Smooth muscle cell (in vitro differentiated cells): ENCODE measurements at regions not wholly inside any gene's neighbourhood (a gene's known extent, or its start where the extent isn't known, plus 50 kb on each side); places are given as distances from the start of the nearest gene placed in this dataset.
A peak's percentile ranks its signal among the peaks of the same experiment; 100 is the strongest.
"Not testable (repeated sequence)": the region's sequence is repeated elsewhere in the genome, so short reads cannot be mapped to it uniquely, and the experiment has no call there.

Experiments used
- DNase-seq: peaks from one replicate; lab custom pipeline; 2025; ENCODE audit not compliant: unreplicated experiment; lab: John Stamatoyannopoulos, UW
- H2AFZ ChIP-seq: fragments of 200-600 bp; sonication (generic); 2 replicates; pipeline ENCODE4 v1.6.0; 2016; ENCODE audit warnings: antibody characterized with exemption, low read depth, mild to moderate bottlenecking
- H3F3A ChIP-seq: fragments of 200-600 bp; sonication (generic); 2 replicates; pipeline ENCODE4 v1.6.0; 2017; ENCODE audit warnings: antibody characterized with exemption, low read depth
- H3K27ac ChIP-seq: fragments of 200-600 bp; sonication (generic); 2 replicates; pipeline ENCODE4 v1.5.1; 2016; ENCODE audit warnings: low read depth, mild to moderate bottlenecking
- H3K27me3 ChIP-seq: fragments of 200-600 bp; sonication (generic); 2 replicates; pipeline ENCODE4 v1.6.1; 2016; ENCODE audit warnings: low read depth, mild to moderate bottlenecking
- H3K36me3 ChIP-seq: fragments of 200-600 bp; sonication (generic); 2 replicates; pipeline ENCODE4 v1.5.1; 2016; ENCODE audit warnings: low read depth
- H3K4me1 ChIP-seq: fragments of 200-600 bp; sonication (generic); 2 replicates; pipeline ENCODE4 v1.5.1; 2016; ENCODE audit warnings: low read depth
- H3K4me2 ChIP-seq: fragments of 200-600 bp; sonication (generic); 2 replicates; pipeline ENCODE4 v1.6.0; 2016; ENCODE audit warnings: mild to moderate bottlenecking
- H3K4me3 ChIP-seq: fragments of 200-600 bp; sonication (generic); 2 replicates; pipeline ENCODE4 v1.5.1; 2016; ENCODE audit warnings: mild to moderate bottlenecking
- H3K79me2 ChIP-seq: fragments of 200-600 bp; sonication (generic); 2 replicates; pipeline ENCODE4 v1.6.0; 2016; ENCODE audit warnings: low read depth, mild to moderate bottlenecking
- H3K9ac ChIP-seq: fragments of 200-600 bp; sonication (generic); 2 replicates; pipeline ENCODE4 v1.6.0; 2016; ENCODE audit warnings: low read depth
- H3K9me3 ChIP-seq: fragments of 200-600 bp; sonication (generic); replicated peaks from 2 replicates; pipeline ENCODE4 v1.5.1; 2016; ENCODE audit warnings: low read depth
- H4K20me1 ChIP-seq: fragments of 200-600 bp; sonication (generic); 2 replicates; pipeline ENCODE4 v1.6.0; 2016; ENCODE audit warnings: low read depth
- whole genome bisulfite sequencing: methylation state at CpG from one replicate; pipeline ENCODE4 v1.1.7; 2016; ENCODE audit warnings: low lambda C conversion rate; 5-methylcytosine and 5-hydroxymethylcytosine counted together
- TF ChIP-seq, protein P1 (sequence below): fragments of 200-600 bp; sonication (generic); IDR thresholded peaks from 2 replicates; pipeline ENCODE4 v1.5.1; 2017; ENCODE audit warnings: borderline replicate concordance, mild to moderate bottlenecking, antibody characterized with exemption; ENCODE audit not compliant: insufficient read depth, poor library complexity, severe bottlenecking

DNA sequence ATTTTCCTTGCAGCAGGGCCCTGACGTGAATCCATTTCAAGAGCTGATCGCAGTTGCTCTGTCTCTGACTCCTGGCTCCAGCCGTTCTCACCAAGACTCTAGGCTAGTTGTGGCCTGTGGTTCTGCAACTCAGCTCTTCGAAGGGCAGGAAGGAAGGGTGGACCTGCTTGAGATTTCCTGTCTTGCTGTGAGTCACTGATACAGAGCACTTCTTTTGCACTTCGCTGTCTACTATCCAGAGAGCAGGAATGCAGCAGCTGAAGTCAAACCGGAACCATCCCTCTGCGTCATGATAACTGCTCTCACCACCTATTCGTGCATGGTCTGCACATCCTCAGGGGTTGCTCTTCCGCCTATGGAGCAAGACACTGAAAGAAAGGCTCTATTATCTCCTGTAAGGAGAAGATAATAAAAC is 59.7 kb downstream of the RAP2B start:
- H3K36me3 ChIP-seq = no peaks in the 10 kb centered on the region
- peak overlapping the region; percentile 24 for H3K9ac ChIP-seq
- no peak overlapping the region for H3K4me3 ChIP-seq
- no peaks in the 10 kb centered on the region for H3K9me3 ChIP-seq
- peak; percentile 14 for DNase-seq
- peak overlapping the region; percentile 88 for H3K27ac ChIP-seq
- H2AFZ ChIP-seq = no peak overlapping the region
- TF ChIP-seq, protein P1, sequence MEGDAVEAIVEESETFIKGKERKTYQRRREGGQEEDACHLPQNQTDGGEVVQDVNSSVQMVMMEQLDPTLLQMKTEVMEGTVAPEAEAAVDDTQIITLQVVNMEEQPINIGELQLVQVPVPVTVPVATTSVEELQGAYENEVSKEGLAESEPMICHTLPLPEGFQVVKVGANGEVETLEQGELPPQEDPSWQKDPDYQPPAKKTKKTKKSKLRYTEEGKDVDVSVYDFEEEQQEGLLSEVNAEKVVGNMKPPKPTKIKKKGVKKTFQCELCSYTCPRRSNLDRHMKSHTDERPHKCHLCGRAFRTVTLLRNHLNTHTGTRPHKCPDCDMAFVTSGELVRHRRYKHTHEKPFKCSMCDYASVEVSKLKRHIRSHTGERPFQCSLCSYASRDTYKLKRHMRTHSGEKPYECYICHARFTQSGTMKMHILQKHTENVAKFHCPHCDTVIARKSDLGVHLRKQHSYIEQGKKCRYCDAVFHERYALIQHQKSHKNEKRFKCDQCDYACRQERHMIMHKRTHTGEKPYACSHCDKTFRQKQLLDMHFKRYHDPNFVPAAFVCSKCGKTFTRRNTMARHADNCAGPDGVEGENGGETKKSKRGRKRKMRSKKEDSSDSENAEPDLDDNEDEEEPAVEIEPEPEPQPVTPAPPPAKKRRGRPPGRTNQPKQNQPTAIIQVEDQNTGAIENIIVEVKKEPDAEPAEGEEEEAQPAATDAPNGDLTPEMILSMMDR = no peak
- under 1% methylated on average over 9 of the region's 9 CpGs for WGBS
- no peaks in the 10 kb centered on the region for H4K20me1 ChIP-seq
- peaks cover 5% of the 10 kb centered on the region for H3K4me1 ChIP-seq
- H3F3A ChIP-seq = peaks cover 10% of the 10 kb centered on the region
- H3K4me2 ChIP-seq = peak overlapping the region; percentile 47
- no peaks in the 10 kb centered on the region for H3K79me2 ChIP-seq
- H3K27me3 ChIP-seq = no peaks in the 10 kb centered on the region

DNA sequence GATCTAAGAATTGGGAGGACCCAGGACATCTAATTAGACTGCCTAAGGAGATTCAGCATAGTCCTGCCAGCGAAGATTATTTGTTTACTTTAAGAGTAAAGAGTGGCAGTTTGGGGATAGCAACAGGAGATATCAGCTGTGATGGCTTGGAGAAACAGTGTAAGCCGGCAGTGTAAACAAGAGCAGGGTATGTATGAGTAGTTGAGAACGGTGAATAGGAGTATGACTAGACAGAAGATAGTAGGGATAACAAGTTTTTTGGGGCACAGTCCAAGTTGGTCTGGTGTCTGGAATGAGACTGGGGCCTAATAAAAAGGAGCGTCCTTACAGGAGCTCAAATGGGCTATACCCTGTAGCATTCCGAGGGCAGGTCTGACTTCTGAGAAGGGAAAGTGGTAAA is 64.9 kb downstream of the RAP2B start:
- H3K27ac ChIP-seq = peak overlapping the region; percentile 94
- not testable (repeated sequence) for H3K79me2 ChIP-seq, DNase-seq, H4K20me1 ChIP-seq, H3K36me3 ChIP-seq, H3K4me1 ChIP-seq, H3K4me3 ChIP-seq, H3K9me3 ChIP-seq, H3K27me3 ChIP-seq
- 42% methylated on average over 5 of the region's 5 CpGs for WGBS
- H3K4me2 ChIP-seq = peak overlapping the region; percentile 54
- peak overlapping the region; percentile 68 for H3K9ac ChIP-seq
- H3F3A ChIP-seq = peaks cover 14% of the 10 kb centered on the region
- peak overlapping the region; percentile 69 for H2AFZ ChIP-seq

DNA sequence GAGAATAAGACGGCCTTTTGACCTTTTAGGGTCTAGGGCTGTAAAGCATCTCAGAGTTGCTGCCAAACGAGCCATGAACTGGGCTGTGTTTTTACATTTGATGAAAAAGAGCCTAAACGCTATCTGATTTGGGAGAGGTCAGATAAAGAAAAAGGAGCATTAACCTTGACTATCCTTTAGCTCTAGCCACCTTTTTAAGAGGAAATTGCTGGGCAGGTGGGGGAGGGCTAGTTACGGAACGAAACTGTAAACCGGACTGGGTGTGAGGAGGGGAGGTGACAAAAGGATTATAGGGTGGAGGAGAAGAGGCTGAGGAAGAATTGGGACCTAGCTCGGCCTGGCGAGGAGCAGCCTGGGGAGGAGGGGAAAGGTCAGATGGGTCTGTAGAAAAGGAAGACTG is 68.4 kb downstream of the RAP2B start:
- H3F3A ChIP-seq = peaks cover 22% of the 10 kb centered on the region
- not testable (repeated sequence) for H3K9me3 ChIP-seq, DNase-seq, H3K4me3 ChIP-seq, H3K36me3 ChIP-seq, H4K20me1 ChIP-seq, H3K79me2 ChIP-seq, H2AFZ ChIP-seq, H3K27me3 ChIP-seq, H3K27ac ChIP-seq, H3K4me2 ChIP-seq, H3K9ac ChIP-seq
- WGBS = 67% methylated on average over 8 of the region's 8 CpGs
- H3K4me1 ChIP-seq = peaks cover 11% of the 10 kb centered on the region

DNA sequence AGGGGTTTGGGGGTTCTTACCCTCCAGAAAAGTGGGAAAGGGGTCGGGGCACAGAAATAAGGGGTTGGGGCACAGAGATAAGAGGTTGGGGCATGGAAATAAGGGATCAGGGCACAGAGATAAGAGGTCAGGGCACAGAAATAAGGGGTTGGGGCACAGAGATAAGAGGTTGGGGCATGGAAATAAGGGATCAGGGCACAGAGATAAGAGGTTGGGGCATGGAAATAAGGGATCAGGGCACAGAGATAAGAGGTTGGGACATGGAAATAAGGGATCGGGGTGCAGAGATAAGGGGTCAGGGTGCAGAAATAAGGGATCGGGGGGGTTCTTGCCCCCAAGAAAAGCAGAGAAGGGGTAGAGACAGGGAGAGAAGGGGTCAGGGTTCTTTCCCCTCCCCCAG is 69.2 kb downstream of the RAP2B start:
- WGBS = 74% methylated on average over 3 of the region's 3 CpGs
- not testable (repeated sequence) for H3K27ac ChIP-seq, H3K36me3 ChIP-seq, H3K4me2 ChIP-seq, H3K27me3 ChIP-seq, H3K4me3 ChIP-seq, H4K20me1 ChIP-seq, H3K9ac ChIP-seq, H3K9me3 ChIP-seq, DNase-seq, H3K79me2 ChIP-seq, H2AFZ ChIP-seq
- Histone ChIP-seq H3F3A (peaks cover 22% of the 10 kb centered on the region), H3K4me1 (peaks cover 11% of the 10 kb centered on the region)

DNA sequence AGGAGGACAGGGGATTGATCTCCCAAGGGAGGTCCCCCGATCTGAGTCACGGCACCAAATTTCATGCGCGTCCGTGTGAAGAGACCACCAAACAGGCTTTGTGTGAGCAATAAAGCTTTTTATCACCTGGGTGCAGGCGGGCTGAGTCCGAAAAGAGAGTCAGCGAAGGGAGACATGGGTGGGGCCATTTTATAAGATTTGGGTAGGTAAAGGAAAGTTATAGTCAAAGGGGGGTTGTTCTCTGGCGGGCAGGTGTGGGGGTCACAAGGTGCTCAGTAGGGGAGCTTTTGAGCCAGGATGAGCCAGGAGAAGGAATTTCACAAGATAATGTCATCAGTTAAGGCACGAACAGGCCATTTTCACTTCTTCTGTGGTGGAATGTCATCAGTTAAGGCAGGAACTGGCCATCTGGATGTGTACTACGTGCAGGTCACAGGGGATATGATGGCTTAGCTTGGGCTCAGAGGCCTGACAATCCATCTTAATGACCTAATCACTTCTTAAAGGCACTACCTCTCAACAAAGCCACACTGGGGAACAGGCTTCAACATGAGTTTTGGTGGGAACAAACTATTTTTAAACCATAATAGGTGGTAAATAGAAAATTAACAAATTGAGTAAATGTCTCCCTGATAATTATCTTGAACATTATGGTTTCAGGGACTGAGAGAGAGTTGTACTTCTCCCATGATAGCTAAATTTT is 70.2 kb downstream of the RAP2B start:
- not testable (repeated sequence) for H4K20me1 ChIP-seq, H3K4me3 ChIP-seq, H3K36me3 ChIP-seq, DNase-seq, H3K27me3 ChIP-seq, H3K79me2 ChIP-seq, H3K9me3 ChIP-seq, H2AFZ ChIP-seq
- 70% methylated on average over 11 of the region's 11 CpGs for WGBS
- Histone ChIP-seq H3K4me1 (peaks cover 11% of the 10 kb centered on the region), H3K9ac (peak overlapping the region; percentile 35), H3F3A (peaks cover 17% of the 10 kb centered on the region), H3K4me2 (peak overlapping the region; percentile 64), H3K27ac (peak overlapping the region; percentile 93)
